ENCODE measurements at regions not wholly inside any gene's neighbourhood (a gene's known extent, or its start where the extent isn't known, plus 50 kb on each side); places are given as distances from the start of the nearest gene placed in this dataset.
"Not testable (repeated sequence)": the region's sequence is repeated elsewhere in the genome, so short reads cannot be mapped to it uniquely, and the experiment has no call there.

DNA sequence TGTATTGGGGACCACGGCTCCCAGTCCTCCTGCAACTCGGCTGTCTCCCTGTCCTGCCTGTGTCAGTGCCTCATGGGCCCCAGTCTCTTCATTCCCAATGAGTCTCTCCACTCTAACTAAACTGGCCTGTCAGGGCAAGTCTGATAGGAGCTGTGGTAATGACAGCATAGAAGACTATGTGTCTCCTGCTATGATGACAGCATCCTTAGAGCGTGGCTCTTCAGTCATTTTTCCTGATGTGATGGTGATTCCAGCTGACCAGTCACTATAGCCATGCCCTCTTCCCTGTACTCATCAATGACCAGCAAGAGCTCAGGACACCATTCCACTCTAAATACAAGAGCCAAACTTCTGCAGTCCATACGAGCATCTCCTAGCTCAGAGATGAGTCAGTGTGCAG is 339.8 kb downstream of the PCNX1 start:
- TF ChIP-seq, protein P1, sequence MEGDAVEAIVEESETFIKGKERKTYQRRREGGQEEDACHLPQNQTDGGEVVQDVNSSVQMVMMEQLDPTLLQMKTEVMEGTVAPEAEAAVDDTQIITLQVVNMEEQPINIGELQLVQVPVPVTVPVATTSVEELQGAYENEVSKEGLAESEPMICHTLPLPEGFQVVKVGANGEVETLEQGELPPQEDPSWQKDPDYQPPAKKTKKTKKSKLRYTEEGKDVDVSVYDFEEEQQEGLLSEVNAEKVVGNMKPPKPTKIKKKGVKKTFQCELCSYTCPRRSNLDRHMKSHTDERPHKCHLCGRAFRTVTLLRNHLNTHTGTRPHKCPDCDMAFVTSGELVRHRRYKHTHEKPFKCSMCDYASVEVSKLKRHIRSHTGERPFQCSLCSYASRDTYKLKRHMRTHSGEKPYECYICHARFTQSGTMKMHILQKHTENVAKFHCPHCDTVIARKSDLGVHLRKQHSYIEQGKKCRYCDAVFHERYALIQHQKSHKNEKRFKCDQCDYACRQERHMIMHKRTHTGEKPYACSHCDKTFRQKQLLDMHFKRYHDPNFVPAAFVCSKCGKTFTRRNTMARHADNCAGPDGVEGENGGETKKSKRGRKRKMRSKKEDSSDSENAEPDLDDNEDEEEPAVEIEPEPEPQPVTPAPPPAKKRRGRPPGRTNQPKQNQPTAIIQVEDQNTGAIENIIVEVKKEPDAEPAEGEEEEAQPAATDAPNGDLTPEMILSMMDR (IDR thresholded peaks at IDR 0.05; ENCODE audit: extremely low read depth, insufficient read depth, missing control alignments): no peak
- in situ Hi-C loops (cut with MboI; ENCODE audit: low pct_unique_long_range_greater_than_20kb, low sequenced_read_pairs, unreplicated experiment): no loop called here
- DNase-seq (ENCODE audit: low spot score): no peak

DNA sequence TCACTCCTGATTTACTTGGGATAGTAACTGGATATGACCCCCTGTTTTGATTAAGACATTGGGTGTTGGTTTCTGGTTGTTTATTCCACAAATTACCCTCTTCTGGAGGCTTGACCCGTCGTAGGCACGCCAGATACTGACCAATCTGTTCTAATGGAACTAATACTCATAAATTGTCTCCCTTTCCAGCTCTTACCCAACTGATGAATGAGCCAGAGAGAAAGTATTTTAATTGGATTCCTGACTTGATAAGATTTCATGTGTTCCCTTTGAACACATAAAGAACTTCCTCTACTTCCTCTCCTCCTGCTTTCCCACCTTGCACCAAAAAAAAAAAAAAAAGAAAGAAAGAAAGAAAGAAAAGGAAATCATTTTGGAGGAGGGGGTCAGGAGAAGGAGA is 340.9 kb downstream of the PCNX1 start:
- no peak for DNase-seq (ENCODE audit: low spot score)
- TF ChIP-seq, protein P1 (IDR thresholded peaks at IDR 0.05; ENCODE audit: extremely low read depth, insufficient read depth, missing control alignments): no peak
- in situ Hi-C loops (cut with MboI; ENCODE audit: low pct_unique_long_range_greater_than_20kb, low sequenced_read_pairs, unreplicated experiment): no loop called here

DNA sequence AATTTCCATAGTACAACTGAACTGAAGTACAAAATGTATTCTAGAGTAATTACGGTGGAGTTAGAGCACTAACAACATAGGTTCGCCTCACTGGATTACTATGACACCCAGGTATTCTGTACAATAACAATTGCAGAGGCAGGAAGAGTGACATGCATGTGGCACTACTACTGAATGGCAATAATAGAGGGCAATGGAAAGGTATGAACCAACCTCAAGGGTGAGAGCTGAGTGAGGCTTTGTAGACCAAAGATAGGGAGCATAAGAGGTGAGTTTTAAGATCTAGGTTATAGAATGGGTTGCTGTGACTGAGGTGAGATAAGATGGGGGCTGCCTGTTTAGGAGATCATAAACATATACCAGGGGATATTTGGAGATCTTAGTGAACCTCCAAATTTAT is 343.1 kb downstream of the PCNX1 start:
- TF ChIP-seq, protein P1 (IDR thresholded peaks at IDR 0.05; ENCODE audit: extremely low read depth, insufficient read depth, missing control alignments): no peak
- in situ Hi-C loops (cut with MboI; ENCODE audit: low pct_unique_long_range_greater_than_20kb, low sequenced_read_pairs, unreplicated experiment): no loop called here
- DNase-seq (ENCODE audit: low spot score): no peak

DNA sequence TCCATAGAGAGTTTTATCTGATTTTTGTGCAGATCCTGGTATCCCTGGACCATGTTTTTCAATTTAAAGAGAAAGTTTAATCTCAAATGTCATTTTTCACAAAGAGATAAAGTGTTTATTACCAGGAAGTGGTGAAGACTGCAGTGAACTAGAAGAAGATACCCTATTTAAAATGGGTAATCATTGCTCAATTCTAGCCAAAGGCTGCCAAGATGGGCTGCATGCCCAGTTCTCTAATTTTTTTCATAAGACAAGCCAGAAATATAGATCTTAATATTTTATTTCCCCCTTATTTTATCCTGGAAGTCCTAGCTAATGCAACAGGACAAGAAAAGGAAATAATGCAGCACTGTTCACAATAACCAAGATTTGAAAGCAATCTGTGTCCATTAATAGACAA is 343.5 kb downstream of the PCNX1 start:
- no peak for DNase-seq (ENCODE audit: low spot score)
- TF ChIP-seq, protein P1 (IDR thresholded peaks at IDR 0.05; ENCODE audit: extremely low read depth, insufficient read depth, missing control alignments): no peak
- in situ Hi-C loops (cut with MboI; ENCODE audit: low pct_unique_long_range_greater_than_20kb, low sequenced_read_pairs, unreplicated experiment): no loop called here

DNA sequence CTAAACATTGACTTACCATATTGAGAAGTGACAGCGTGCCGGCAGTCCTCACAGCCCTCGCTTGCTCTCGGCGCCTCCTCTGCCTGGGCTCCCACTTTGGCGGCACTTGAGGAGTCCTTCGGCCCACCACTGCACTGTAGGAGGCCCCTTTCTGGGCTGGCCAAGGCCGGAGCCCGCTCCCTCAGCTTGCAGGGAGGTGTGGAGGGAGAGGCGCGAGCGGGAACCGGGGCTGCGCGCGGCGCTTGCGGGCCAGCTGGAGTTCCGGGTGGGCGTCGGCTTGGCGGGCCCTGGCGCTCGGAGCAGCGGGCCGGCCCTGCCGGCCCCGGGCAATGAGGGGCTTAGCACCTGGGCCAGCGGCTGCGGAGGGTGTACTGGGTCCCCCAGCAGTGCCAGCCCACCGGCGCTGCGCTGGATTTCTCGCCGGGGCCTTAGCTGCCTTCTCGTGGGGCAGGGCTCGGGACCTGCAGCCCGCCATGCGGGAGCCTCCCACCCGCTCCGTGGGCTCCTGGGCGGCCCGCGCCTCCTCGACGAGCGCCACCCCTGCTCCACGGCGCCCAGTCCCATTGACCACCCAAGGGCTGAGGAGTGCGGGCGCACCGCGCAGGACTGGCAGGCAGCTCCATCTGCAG is 346.9 kb downstream of the PCNX1 start:
- DNase-seq (ENCODE audit: low spot score); in situ Hi-C loops (cut with MboI; ENCODE audit: low pct_unique_long_range_greater_than_20kb, low sequenced_read_pairs, unreplicated experiment): not testable (repeated sequence)

DNA sequence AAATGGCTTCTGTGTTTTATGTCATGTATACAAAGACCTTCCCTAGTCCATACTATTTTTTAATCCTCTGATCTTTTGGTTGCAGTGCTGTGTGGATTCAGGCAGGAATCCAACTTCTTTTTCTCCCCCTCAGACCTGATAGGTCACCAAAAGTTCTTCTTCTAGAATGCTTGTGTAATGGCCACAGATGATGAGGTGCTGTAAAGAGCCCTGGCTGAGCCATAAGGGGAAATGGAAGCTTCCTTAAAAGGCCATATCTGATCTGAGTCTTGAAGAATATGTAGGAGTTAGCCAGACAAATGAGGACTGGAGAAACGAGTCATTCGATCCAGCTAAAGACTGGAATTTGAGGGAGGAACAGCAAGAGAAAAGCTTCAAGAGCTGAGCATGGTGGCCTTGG is 353.9 kb downstream of the PCNX1 start:
- TF ChIP-seq, protein P1 (IDR thresholded peaks at IDR 0.05; ENCODE audit: extremely low read depth, insufficient read depth, missing control alignments): no peak
- in situ Hi-C loops (cut with MboI; ENCODE audit: low pct_unique_long_range_greater_than_20kb, low sequenced_read_pairs, unreplicated experiment): no loop called here
- no peak for DNase-seq (ENCODE audit: low spot score)

DNA sequence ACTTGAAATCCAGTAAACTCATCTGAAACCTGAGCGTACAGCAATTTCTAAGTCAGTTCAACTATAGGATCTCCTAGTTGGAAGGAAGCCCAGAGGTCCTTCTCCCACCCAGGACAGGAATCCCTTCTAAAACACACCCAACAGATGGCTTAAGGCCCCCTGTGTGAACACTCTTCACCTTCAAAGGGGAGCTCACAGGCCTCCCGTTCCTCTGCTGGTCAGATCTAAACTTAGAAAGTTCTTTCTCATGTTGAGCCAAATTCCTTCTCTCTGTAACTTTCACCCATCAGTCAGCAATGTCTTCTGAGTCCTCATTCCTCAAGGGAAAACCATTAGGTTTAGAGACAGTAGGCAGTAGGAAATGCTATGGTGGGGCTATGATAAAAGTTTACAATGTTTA is 355.2 kb downstream of the PCNX1 start:
- in situ Hi-C loops (cut with MboI; ENCODE audit: low pct_unique_long_range_greater_than_20kb, low sequenced_read_pairs, unreplicated experiment): no loop called here
- DNase-seq (ENCODE audit: low spot score): no peak

More for the DNA sequence above, 355.2 kb downstream of the PCNX1 start:
- TF ChIP-seq, protein P1 (IDR thresholded peaks at IDR 0.05; ENCODE audit: extremely low read depth, insufficient read depth, missing control alignments): no peak
